H1 (cell line): ENCODE measurements at regions not wholly inside any gene's neighbourhood (a gene's known extent, or its start where the extent isn't known, plus 50 kb on each side); places are given as distances from the start of the nearest gene placed in this dataset.

Experiments used
- CTCF ChIA-PET: fragments of 300-600 bp; sonication (Branson Sonifier 250); formaldehyde crosslinking; loops from one replicate; lab custom pipeline; 2021; ENCODE audit not compliant: partially characterized antibody; lab: Charles Lee
- POLR2A ChIA-PET: fragments of 300-600 bp; sonication (Branson Sonifier 250); formaldehyde crosslinking; loops from one replicate; lab custom pipeline; 2021; ENCODE audit warnings: inconsistent platforms; ENCODE audit not compliant: partially characterized antibody; lab: Charles Lee
- DNase-seq, 2 experiments: peaks; one replicate each; pipeline versions ENCODE4 v3.0.0 to v3.0.0-alpha.2; 2010 to 2022; ENCODE audit warnings: low spot score in 2 of 2, low read depth in 1 of 2, mixed read lengths in 1 of 2
- FAIRE-seq: peaks from 2 replicates; lab custom pipeline; 2011; peaks lifted over from hg19 to GRCh38; lab: Jason Lieb, UNC
- H2AFZ ChIP-seq: 2 replicates; pipeline ENCODE4 v1.8.1; 2012; ENCODE audit warnings: low read length, inconsistent platforms
- H2AK5ac ChIP-seq: 2 replicates; pipeline ENCODE4 v1.6.1; 2013; ENCODE audit warnings: low read depth, low read length
- H2BK120ac ChIP-seq: replicated peaks from 2 replicates; pipeline ENCODE3; 2013; ENCODE audit warnings: low read depth, low read length, inconsistent platforms
- H2BK12ac ChIP-seq: 2 replicates; pipeline ENCODE4 v1.6.1; 2013; ENCODE audit warnings: low read depth, low read length
- H2BK15ac ChIP-seq: 2 replicates; pipeline ENCODE4 v1.6.1; 2013; ENCODE audit warnings: low read length
- H2BK20ac ChIP-seq: 2 replicates; pipeline ENCODE4 v1.6.1; 2013; ENCODE audit warnings: low read length
- H2BK5ac ChIP-seq: 2 replicates; pipeline ENCODE4 v1.6.1; 2013; ENCODE audit warnings: low read depth, low read length
- H3K14ac ChIP-seq: 2 replicates; pipeline ENCODE4 v1.6.1; 2013; ENCODE audit warnings: inconsistent platforms; ENCODE audit not compliant: insufficient read length
- H3K18ac ChIP-seq: 2 replicates; pipeline ENCODE4 v1.6.1; 2013; ENCODE audit warnings: low read length; ENCODE audit errors: extremely low read depth
- H3K23ac ChIP-seq: 2 replicates; pipeline ENCODE4 v1.6.1; 2013; ENCODE audit warnings: inconsistent platforms; ENCODE audit not compliant: insufficient read length
- H3K23me2 ChIP-seq: 2 replicates; pipeline ENCODE4 v1.6.1; 2013; ENCODE audit warnings: low read depth, low read length
- H3K27ac ChIP-seq: 2 replicates; pipeline ENCODE4 v1.6.1; 2011; ENCODE audit warnings: low read depth, low read length, inconsistent platforms
- H3K27me3 ChIP-seq, 4 experiments: replicated peaks in 1 of 4; 1 replicate in 1 of 4; 2 replicates in 3 of 4; pipeline versions ENCODE4 v1.6.1 to v1.8.1; 2011 to 2013; ENCODE audit warnings: low read length in 3 of 4, mild to moderate bottlenecking in 3 of 4, inconsistent platforms in 2 of 4, mixed read lengths in 2 of 4, moderate library complexity in 1 of 4; ENCODE audit not compliant: control insufficient read depth in 3 of 4, insufficient read depth in 3 of 4; ENCODE audit errors: extremely low read depth in 1 of 4
- H3K36me3 ChIP-seq, 4 experiments: 2 replicates each; pipeline versions ENCODE4 v1.6.1 to v1.8.1; 2011 to 2013; ENCODE audit warnings: mild to moderate bottlenecking in 4 of 4, low read length in 3 of 4, moderate library complexity in 2 of 4, control low read depth in 1 of 4, inconsistent platforms in 1 of 4; ENCODE audit not compliant: insufficient read depth in 4 of 4, control insufficient read depth in 2 of 4
- H3K4ac ChIP-seq: replicated peaks from 2 replicates; pipeline ENCODE3; 2013; ENCODE audit warnings: low read length, low read depth, mixed read lengths, inconsistent platforms; ENCODE audit not compliant: insufficient read length
- H3K4me1 ChIP-seq, 4 experiments: replicated peaks in 1 of 4; 1 replicate in 1 of 4; 2 replicates in 3 of 4; pipeline versions ENCODE4 v1.6.1 to v1.8.1; 2011 to 2013; ENCODE audit warnings: low read length in 3 of 4, inconsistent platforms in 2 of 4, mixed read lengths in 1 of 4; ENCODE audit not compliant: insufficient read depth in 4 of 4, control insufficient read depth in 3 of 4
- H3K4me2 ChIP-seq, 2 experiments: 2 replicates each; pipeline versions ENCODE4 v1.6.1 to v1.8.1; 2011 to 2013; ENCODE audit warnings: low read depth in 2 of 2, low read length in 2 of 2, control low read depth in 1 of 2, inconsistent platforms in 1 of 2, mild to moderate bottlenecking in 1 of 2; ENCODE audit not compliant: insufficient read depth in 1 of 2
- H3K4me3 ChIP-seq, 4 experiments: fragments of 200-600, 300-600 bp in 1 of 4; sonication (generic), shearing (Covaris generic), sonication (Bioruptor Twin) in 1 of 4; 2 replicates each; pipeline versions ENCODE4 v1.5.1 to v1.8.1; 2011 to 2016; ENCODE audit warnings: low read length in 4 of 4, low read depth in 3 of 4, control low read depth in 2 of 4, inconsistent platforms in 2 of 4, mild to moderate bottlenecking in 2 of 4, mixed read lengths in 1 of 4, moderate library complexity in 1 of 4; ENCODE audit not compliant: insufficient read depth in 2 of 4; ENCODE audit errors: extremely low read depth in 1 of 4
- H3K56ac ChIP-seq: replicated peaks from 2 replicates; pipeline ENCODE3; 2013; ENCODE audit warnings: low read depth, mild to moderate bottlenecking, mixed read lengths, low read length, inconsistent platforms; ENCODE audit not compliant: insufficient read length
- H3K79me1 ChIP-seq: 2 replicates; pipeline ENCODE4 v1.6.1; 2013; ENCODE audit warnings: low read depth, low read length, control low read depth
- H3K79me2 ChIP-seq, 2 experiments: 2 replicates each; pipeline versions ENCODE4 v1.6.1 to v1.8.1; 2012 to 2013; ENCODE audit warnings: low read length in 2 of 2, mild to moderate bottlenecking in 2 of 2, inconsistent platforms in 1 of 2; ENCODE audit not compliant: insufficient read depth in 2 of 2, control insufficient read depth in 1 of 2
- H3K9ac ChIP-seq, 4 experiments: replicated peaks in 1 of 4; 1 replicate in 1 of 4; 2 replicates in 3 of 4; pipeline versions ENCODE4 v1.6.1 to v1.8.1; 2011 to 2013; ENCODE audit warnings: low read depth in 3 of 4, low read length in 3 of 4, control low read depth in 2 of 4, mild to moderate bottlenecking in 2 of 4, moderate library complexity in 2 of 4, inconsistent platforms in 1 of 4; ENCODE audit errors: extremely low read depth in 1 of 4
- H3K9me3 ChIP-seq, 2 experiments: 2 replicates each; pipeline versions ENCODE4 v1.6.1 to v1.8.1; 2012 to 2013; ENCODE audit warnings: mild to moderate bottlenecking in 2 of 2, moderate library complexity in 2 of 2, control low read depth in 1 of 2, inconsistent platforms in 1 of 2, low read depth in 1 of 2, low read length in 1 of 2, mixed read lengths in 1 of 2; ENCODE audit not compliant: insufficient read depth in 2 of 2
- H4K20me1 ChIP-seq, 2 experiments: replicated peaks in 1 of 2; 2 replicates each; pipeline versions ENCODE3 to v1.8.1; 2011 to 2013; ENCODE audit warnings: inconsistent platforms in 2 of 2, low read length in 2 of 2, mild to moderate bottlenecking in 1 of 2; ENCODE audit not compliant: insufficient read depth in 2 of 2, control insufficient read depth in 1 of 2
- H4K5ac ChIP-seq: 2 replicates; pipeline ENCODE4 v1.6.1; 2013; ENCODE audit warnings: low read length, low read depth, mixed read lengths, inconsistent platforms; ENCODE audit not compliant: insufficient read length
- H4K8ac ChIP-seq: 2 replicates; pipeline ENCODE4 v1.8.0; 2013; ENCODE audit warnings: mild to moderate bottlenecking, moderate library complexity, low read length, inconsistent platforms; ENCODE audit not compliant: insufficient read depth; ENCODE audit errors: extremely low read depth
- H4K91ac ChIP-seq: replicated peaks from 2 replicates; pipeline ENCODE3; 2013; ENCODE audit warnings: low read length, mixed read lengths, inconsistent platforms; ENCODE audit not compliant: insufficient read length
- ASH2L ChIP-seq: fragments of 200-600, 300-600 bp; sonication (generic); IDR thresholded peaks from one replicate; pipeline ENCODE4 v1.7.1; 2017; ENCODE audit warnings: low read length
- CREB1 ChIP-seq: IDR thresholded peaks from 2 replicates; pipeline ENCODE4 v1.6.1; 2012; ENCODE audit warnings: inconsistent platforms
- JUND ChIP-seq: IDR thresholded peaks from 2 replicates; pipeline ENCODE4 v1.6.1; 2011; ENCODE audit warnings: mild to moderate bottlenecking, improper control_type of control experiment, low read length
- KDM1A ChIP-seq: fragments of 200-600, 300-600 bp; sonication (generic); IDR thresholded peaks from 2 replicates; pipeline ENCODE4 v1.7.1; 2016; ENCODE audit warnings: mild to moderate bottlenecking, low read length, borderline replicate concordance
- POLR2A ChIP-seq, 2 experiments: IDR thresholded peaks; 1 replicate in 1 of 2; 2 replicates in 1 of 2; pipeline ENCODE4 v1.6.1; 2011; ENCODE audit warnings: low read depth in 2 of 2, low read length in 2 of 2, mild to moderate bottlenecking in 2 of 2; ENCODE audit errors: control extremely low read depth in 1 of 2
- POLR2AphosphoS5 ChIP-seq: IDR thresholded peaks from 2 replicates; pipeline ENCODE4 v1.6.1; 2011; ENCODE audit warnings: low read depth, low read length
- RAD21 ChIP-seq, 2 experiments: IDR thresholded peaks in 1 of 2; conservative IDR thresholded peaks in 1 of 2; 2 replicates each; pipeline ENCODE4 v1.6.1; 2011; ENCODE audit warnings: low read depth in 2 of 2, low read length in 2 of 2, improper control_type of control experiment in 1 of 2, inconsistent platforms in 1 of 2, mild to moderate bottlenecking in 1 of 2, moderate library complexity in 1 of 2
- SIRT6 ChIP-seq: IDR thresholded peaks from one replicate; pipeline ENCODE4 v1.7.1; 2012; ENCODE audit warnings: low read length, inconsistent platforms
- SIX5 ChIP-seq: IDR thresholded peaks from 2 replicates; pipeline ENCODE4 v1.6.1; 2011; ENCODE audit warnings: mild to moderate bottlenecking, low read depth, low read length
- TBP ChIP-seq: IDR thresholded peaks from 2 replicates; pipeline ENCODE4 v1.6.1; 2011; ENCODE audit warnings: low read depth, low read length, improper control_type of control experiment
- TCF12 ChIP-seq: IDR thresholded peaks from 2 replicates; pipeline ENCODE4 v1.6.1; 2011; ENCODE audit warnings: low read depth, mild to moderate bottlenecking, low read length
- WGBS, 2 experiments: shearing (Covaris generic) in 1 of 2; methylation state at CpG; one replicate each; pipeline versions ENCODE4 v1.1.6 to v1.1.7; 2013 to 2015; ENCODE audit warnings: low lambda C conversion rate in 2 of 2, mixed read lengths in 2 of 2, inconsistent platforms in 1 of 2, low coverage in 1 of 2, missing lambda C conversion rate in 1 of 2; ENCODE audit not compliant: insufficient replicate concordance in 2 of 2, insufficient coverage in 1 of 2, insufficient read length in 1 of 2; ENCODE audit errors: extremely low coverage in 1 of 2, missing lambda C conversion rate in 1 of 2; 5-methylcytosine and 5-hydroxymethylcytosine counted together
- TF ChIP-seq, protein P1 (sequence below): IDR thresholded peaks from 2 replicates; pipeline ENCODE4 v1.6.1; 2011; ENCODE audit warnings: low read length, improper control_type of control experiment
- TF ChIP-seq, protein P2 (sequence below): IDR thresholded peaks from 2 replicates; pipeline ENCODE4 v1.6.1; 2012; ENCODE audit warnings: inconsistent platforms
- TF ChIP-seq, protein P3 (sequence below): IDR thresholded peaks from 2 replicates; pipeline ENCODE4 v1.6.1; 2012; ENCODE audit warnings: inconsistent platforms

DNA sequence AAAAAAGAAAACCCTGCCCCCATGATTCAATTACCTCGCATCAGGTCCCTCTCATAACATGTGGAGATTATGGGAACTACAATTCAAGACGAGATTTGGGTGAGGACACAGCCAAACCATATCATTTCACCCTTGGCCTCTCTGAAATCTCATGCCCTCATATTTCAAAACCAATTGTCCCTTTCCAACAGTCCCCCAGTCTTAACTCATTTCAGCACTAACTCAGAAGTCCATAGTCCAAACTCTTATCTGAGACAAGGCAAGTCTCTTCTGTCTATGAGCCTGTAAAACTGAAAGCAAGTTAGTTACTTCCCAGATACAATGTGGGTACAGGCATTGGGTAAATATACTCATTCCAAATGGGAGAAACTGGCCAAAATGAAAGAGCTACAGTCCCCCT is 536.1 kb downstream of the MEI4 start:
- Histone ChIP-seq H3K27me3 (peaks cover 21 to 42% (median 35%) of the 10 kb centered on the region in 4 experiments), H3K4me3 (no peak overlapping the region), H3K4me1 (no peaks in the 10 kb centered on the region; a peak in 1 of 7 replicates), H3K79me1 (no peaks in the 10 kb centered on the region), H3K4ac (no peak overlapping the region), H3K23me2 (no peaks in the 10 kb centered on the region), H3K27ac (no peak overlapping the region), H3K79me2 (no peaks in the 10 kb centered on the region), H2AFZ (no peak overlapping the region), H4K8ac (no peak overlapping the region), H2BK15ac (no peak overlapping the region), H2BK12ac (no peak overlapping the region), H3K4me2 (no peak overlapping the region), H4K5ac (no peak overlapping the region), H4K20me1 (no peaks in the 10 kb centered on the region), H2BK120ac (no peak overlapping the region), H3K14ac (no peak overlapping the region), H2BK20ac (no peak overlapping the region), H2BK5ac (no peak overlapping the region), H3K9me3 (peaks cover 15 to 22% of the 10 kb centered on the region in 2 experiments; a peak in 3 of 4 replicates), H4K91ac (no peak overlapping the region), H3K18ac (no peak overlapping the region), H3K36me3 (no peaks in the 10 kb centered on the region), H3K23ac (no peak overlapping the region), H3K9ac (no peak overlapping the region), H3K56ac (no peak overlapping the region), H2AK5ac (no peak overlapping the region)
- DNase-seq = no peak
- FAIRE-seq = no peak
- WGBS, 2 experiments = 94% methylated on average over 2 of the region's 2 CpGs; no CpG with 5 or more reads in 1 of the 2 experiments
- CTCF ChIA-PET = interaction anchor here (0.5 kb wide), 1 partner anchor 703 kb away, joined by 3 read pairs; no protein-coding TSS in a partner anchor
- POLR2A ChIA-PET = no interaction called here
- TF ChIP-seq TBP (no peak), TCF12 (no peak), POLR2AphosphoS5 (no peak), CREB1 (no peak), ASH2L (no peak), SIRT6 (no peak), POLR2A (IDR thresholded peaks at IDR 0.05; ENCODE audit: control extremely low read depth in 1 of 2, low read depth in 2 of 2, low read length in 2 of 2) (no peak), RAD21 (IDR thresholded peaks at IDR 0.05 in 1 of 2, conservative IDR thresholded peaks at IDR 0.05 in 1 of 2; ENCODE audit: low read depth in 2 of 2, low read length in 2 of 2) (no peak), JUND (no peak), SIX5 (no peak), KDM1A (no peak)
- TF ChIP-seq, protein P1, sequence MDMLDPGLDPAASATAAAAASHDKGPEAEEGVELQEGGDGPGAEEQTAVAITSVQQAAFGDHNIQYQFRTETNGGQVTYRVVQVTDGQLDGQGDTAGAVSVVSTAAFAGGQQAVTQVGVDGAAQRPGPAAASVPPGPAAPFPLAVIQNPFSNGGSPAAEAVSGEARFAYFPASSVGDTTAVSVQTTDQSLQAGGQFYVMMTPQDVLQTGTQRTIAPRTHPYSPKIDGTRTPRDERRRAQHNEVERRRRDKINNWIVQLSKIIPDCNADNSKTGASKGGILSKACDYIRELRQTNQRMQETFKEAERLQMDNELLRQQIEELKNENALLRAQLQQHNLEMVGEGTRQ = no peak
- TF ChIP-seq, protein P2, sequence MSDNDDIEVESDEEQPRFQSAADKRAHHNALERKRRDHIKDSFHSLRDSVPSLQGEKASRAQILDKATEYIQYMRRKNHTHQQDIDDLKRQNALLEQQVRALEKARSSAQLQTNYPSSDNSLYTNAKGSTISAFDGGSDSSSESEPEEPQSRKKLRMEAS = no peak
- TF ChIP-seq, protein P3, sequence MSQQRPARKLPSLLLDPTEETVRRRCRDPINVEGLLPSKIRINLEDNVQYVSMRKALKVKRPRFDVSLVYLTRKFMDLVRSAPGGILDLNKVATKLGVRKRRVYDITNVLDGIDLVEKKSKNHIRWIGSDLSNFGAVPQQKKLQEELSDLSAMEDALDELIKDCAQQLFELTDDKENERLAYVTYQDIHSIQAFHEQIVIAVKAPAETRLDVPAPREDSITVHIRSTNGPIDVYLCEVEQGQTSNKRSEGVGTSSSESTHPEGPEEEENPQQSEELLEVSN = no peak
